Fibroblast of the aortic adventitia (primary cell): ENCODE measurements at regions not wholly inside any gene's neighbourhood (a gene's known extent, or its start where the extent isn't known, plus 50 kb on each side); places are given as distances from the start of the nearest gene placed in this dataset.
"Not testable (repeated sequence)": the region's sequence is repeated elsewhere in the genome, so short reads cannot be mapped to it uniquely, and the experiment has no call there.

ENCODE experiments used
- DNase-seq: peaks from one replicate; pipeline ENCODE4 v3.0.0-alpha.2; 2010; ENCODE audit warnings: low read depth
- H3K4me3 ChIP-seq: 2 replicates; pipeline ENCODE4 v1.5.1; 2011; ENCODE audit warnings: low read depth, mild to moderate bottlenecking, control low read depth, low read length, moderate library complexity
- TF ChIP-seq, protein P1 (sequence below): IDR thresholded peaks from 2 replicates; pipeline ENCODE4 v1.5.1; 2011; ENCODE audit warnings: mild to moderate bottlenecking, low read length, control low read depth, inconsistent platforms; ENCODE audit not compliant: insufficient read depth

DNA sequence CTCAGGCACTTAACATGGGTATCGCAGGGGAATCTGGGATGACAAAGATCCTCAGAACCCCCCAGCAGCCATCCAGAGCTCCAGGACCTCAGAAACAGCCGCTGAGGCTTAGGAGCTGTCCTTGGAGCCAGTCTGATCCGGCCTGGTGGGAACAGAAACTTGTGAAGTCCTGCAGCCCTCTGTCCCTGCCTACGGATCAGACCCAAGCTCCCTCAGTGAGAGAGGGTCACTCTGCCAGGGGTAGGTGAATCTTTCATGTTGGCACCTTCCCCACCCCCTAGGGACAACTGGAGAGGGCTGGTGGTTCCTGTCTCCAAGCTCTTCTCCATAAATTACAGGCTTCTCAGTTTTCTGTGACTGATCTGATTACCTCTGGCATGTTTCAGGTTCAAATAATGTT, 122.3 kb downstream of the TLR5 start:
- TF ChIP-seq, protein P1, sequence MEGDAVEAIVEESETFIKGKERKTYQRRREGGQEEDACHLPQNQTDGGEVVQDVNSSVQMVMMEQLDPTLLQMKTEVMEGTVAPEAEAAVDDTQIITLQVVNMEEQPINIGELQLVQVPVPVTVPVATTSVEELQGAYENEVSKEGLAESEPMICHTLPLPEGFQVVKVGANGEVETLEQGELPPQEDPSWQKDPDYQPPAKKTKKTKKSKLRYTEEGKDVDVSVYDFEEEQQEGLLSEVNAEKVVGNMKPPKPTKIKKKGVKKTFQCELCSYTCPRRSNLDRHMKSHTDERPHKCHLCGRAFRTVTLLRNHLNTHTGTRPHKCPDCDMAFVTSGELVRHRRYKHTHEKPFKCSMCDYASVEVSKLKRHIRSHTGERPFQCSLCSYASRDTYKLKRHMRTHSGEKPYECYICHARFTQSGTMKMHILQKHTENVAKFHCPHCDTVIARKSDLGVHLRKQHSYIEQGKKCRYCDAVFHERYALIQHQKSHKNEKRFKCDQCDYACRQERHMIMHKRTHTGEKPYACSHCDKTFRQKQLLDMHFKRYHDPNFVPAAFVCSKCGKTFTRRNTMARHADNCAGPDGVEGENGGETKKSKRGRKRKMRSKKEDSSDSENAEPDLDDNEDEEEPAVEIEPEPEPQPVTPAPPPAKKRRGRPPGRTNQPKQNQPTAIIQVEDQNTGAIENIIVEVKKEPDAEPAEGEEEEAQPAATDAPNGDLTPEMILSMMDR, result no peak
- DNase-seq, result no peak
- no peak overlapping the region for H3K4me3 ChIP-seq

DNA sequence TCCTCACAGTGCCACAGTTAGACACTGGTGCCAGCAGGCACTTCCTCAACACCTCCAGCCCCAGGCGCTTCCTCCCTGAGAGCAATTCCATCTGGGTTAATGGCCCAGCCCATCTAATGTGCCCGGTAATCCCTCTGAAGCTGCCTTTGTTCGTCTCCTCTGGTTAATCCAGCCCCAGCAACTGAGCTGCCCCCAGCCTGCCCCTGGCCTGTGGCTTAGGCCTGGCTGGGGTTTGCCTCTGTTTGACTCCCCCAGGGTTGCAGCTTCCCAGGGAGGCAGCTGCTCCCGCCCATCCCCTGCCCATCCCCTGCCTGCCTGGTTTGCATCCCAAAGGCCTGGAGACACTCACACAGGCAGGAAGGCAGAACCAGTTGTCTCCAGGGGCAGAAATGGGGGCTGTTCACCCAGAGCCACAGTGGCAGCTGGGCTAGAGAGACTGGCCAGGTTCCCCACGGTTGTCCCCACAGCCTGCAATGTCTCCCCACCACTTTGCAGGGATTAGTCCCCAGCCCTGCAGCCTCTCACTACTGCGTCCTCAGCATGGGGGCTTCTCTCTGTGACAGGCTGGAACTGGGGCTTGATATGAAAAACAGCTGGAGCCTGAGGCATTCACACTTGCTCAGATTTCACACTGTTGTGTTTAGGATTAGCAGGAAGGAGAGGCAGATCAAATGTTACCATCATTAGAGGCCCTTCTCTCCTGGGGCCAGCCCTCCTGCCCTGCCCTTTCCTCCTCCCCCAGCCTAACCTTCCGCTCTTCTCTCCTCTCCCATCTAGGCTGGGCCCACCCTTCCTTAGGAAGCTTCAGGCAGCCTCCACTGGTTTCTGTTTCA, 120.2 kb downstream of the TLR5 start:
- TF ChIP-seq, protein P1, result no peak
- no peak for DNase-seq
- no peak overlapping the region for H3K4me3 ChIP-seq

DNA sequence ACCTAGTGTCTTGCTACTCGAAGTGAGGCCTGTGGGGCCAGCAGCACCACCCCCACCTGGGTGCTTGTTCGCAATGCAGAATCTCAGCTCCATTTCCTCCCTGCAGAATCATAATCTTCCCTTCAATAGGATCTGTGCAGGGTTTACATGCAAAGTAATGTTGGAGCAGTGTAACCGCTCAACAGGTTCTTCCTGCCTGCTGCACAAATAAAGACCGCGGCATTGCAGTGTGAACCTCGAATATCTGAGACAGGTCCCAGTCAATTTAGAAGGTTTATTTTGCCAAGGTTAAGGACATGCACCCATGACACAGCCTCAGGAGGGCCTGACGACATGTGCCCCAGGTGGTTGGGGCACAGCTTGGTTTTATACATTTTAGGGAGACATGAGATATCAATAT, 119.2 kb downstream of the TLR5 start:
- TF ChIP-seq, protein P1, result no peak
- H3K4me3 ChIP-seq, result no peak overlapping the region
- DNase-seq, result no peak

DNA sequence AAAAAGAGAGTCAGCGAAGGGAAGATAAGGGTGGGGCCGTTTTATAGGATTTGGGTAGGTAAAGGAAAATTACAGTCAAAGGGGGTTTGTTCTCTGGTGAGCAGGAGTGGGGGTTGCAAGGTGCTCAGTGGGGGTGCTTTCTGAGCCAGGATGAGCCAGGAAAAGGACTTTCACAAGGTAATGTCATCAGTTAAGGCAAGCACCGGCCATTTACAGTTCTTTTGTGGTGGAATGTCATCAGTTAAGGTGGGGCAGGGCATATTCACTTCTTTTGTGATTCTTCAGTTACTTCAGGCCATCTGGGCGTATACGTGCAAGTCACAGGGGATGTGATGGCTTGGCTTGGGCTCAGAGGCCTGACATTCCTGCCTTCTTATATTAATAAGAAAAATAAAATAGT, 118.6 kb downstream of the TLR5 start:
- not testable (repeated sequence) for H3K4me3 ChIP-seq, DNase-seq

DNA sequence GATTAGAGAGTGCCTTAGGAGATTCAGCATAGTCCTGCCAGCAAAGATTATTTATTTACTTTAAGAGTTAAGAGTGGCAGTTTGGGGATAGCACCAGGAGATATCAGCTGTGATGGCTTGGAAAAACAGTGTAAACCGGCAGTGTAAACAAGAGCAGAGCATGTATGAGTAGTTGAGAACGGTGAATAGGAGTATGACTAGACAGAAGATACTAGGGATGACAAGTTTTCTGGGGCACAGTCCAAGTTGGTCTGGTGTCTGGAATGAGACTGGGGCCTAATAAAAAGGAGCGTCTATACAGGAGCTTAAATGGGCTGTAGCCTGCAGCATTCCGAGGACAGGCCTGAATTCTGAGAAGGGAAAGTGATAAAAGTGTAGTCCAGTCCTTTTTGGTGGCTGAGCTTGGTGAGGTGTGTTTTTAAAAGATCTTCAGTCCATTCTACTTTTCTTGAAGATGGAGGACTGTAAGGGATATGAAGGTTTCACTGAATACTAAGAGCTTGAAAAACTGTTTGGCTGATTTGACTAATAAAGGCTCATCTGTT, 117.8 kb downstream of the TLR5 start:
- H3K4me3 ChIP-seq, DNase-seq: not testable (repeated sequence)

DNA sequence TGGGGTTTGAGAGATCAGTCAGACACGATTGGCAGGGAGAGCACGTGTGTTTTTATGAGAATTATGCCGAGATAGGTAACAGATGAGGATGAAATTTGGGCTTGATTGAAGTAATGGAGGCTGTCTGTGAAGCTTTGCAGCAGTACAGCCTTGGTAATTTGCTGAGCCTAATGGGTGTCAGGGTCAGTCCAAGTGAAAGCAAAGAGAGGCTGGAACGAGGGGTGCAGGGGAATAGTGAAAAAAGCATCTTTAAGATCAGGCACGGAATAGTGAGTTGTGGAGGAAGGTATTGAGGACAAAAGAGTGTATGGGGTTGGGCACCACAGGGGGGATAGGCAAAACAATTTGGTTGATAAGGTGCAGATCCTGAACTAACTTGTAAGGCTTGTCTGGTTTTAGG, 116.4 kb downstream of the TLR5 start:
- not testable (repeated sequence) for H3K4me3 ChIP-seq, DNase-seq

DNA sequence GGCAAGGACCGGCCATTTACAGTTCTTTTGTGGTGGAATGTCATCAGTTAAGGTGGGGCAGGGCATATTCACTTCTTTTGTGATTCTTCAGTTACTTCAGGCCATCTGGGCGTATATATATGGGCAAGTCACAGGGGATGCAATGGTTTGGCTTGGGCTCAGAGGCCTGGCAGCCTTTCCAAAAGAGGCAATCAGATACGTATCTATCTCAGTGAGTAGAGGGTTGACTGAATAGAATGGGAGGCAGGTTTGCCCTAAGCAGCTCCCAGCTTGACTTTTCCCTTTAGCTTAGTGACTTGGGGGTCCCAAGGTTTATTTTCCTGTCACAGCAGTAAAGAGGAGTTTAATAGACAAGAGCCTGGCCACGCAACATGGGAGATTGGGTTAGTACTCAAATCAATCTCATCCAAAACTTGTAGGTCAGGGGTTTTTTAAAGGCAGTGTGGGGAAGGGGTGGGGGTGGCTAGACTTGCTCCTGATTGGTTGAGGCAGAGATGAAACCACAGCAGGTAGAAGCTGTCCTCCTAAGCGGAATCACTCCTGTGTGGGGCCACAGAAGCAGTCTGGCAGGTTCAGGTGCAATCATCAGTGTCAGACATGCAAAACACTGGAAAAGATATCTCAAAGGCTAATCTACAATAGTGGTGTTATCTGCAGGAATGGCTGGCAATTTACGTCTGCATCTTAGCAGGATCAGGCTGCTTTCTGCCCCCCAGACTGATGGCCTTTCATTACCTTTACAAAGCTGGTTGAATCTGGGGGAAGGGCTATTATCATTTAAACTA, 112.9 kb downstream of the TLR5 start:
- TF ChIP-seq, protein P1, result no peak
- DNase-seq, result no peak
- no peak overlapping the region for H3K4me3 ChIP-seq

DNA sequence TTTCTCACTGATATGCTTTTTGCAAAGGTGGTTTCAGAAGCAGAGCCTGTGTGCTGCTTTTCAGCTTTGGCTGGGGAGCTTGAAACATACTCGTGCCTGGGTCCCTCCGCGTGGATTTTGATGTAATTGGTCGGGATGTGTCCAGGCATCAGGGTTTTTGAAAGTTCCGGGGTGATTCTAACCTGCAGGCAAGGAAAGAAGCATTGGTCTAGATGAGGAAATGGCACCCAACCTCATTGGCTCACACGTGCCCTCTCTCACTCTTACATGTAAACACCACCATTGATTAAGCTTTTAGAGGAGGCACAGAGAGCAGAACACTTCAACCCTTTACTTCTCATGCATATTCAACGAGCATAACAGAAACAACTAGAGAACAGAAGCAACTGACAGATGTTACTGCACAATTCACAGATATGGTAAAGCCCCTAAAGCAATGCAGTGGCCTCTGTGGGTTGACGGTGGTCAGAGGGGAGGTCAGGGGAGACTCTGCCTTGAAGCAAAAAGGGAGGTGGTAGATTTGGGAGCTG, 112.1 kb downstream of the TLR5 start:
- TF ChIP-seq, protein P1, result no peak
- no peak for DNase-seq
- H3K4me3 ChIP-seq, result no peak overlapping the region
